Neural cell (in vitro differentiated cells): ENCODE measurements at regions not wholly inside any gene's neighbourhood (a gene's known extent, or its start where the extent isn't known, plus 50 kb on each side); places are given as distances from the start of the nearest gene placed in this dataset.

Source experiments
- EP300 ChIP-seq: fragments of 450-650 bp; conservative IDR thresholded peaks from 2 replicates; pipeline ENCODE4 v1.6.1; 2014; ENCODE audit warnings: antibody characterized with exemption, mild to moderate bottlenecking, moderate library complexity; ENCODE audit not compliant: poor library complexity, severe bottlenecking
- TF ChIP-seq, protein P1 (sequence below): IDR thresholded peaks from 2 replicates; pipeline ENCODE4 v1.6.1; 2012; ENCODE audit warnings: borderline replicate concordance
- TF ChIP-seq, protein P2 (sequence below): fragments of 450-650 bp; IDR thresholded peaks from 2 replicates; pipeline ENCODE4 v1.5.1; 2014; ENCODE audit warnings: antibody characterized with exemption, mild to moderate bottlenecking, moderate library complexity; ENCODE audit not compliant: poor library complexity, severe bottlenecking

DNA sequence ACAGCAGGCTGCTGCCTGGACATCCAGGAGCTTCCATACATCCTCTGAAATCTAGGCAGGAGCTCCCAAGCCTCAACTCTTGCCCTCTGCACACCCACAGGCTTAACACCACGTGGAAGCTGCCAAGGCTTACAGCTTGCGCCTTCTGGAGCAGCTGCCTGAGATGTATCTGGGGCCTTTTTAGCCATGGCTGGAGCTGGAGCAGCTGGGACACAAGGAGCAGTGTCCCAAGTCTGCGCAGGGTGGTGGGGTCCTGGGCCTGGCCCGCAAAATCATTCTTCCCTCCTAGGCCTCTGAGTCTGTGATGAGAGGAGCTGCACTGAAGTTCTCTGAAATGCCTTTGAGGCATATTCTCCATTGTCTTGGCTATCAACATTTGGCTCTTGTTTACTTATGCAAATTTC is 255.0 kb downstream of the DLL1 start:
- TF ChIP-seq EP300 = no peak
- TF ChIP-seq, protein P1, sequence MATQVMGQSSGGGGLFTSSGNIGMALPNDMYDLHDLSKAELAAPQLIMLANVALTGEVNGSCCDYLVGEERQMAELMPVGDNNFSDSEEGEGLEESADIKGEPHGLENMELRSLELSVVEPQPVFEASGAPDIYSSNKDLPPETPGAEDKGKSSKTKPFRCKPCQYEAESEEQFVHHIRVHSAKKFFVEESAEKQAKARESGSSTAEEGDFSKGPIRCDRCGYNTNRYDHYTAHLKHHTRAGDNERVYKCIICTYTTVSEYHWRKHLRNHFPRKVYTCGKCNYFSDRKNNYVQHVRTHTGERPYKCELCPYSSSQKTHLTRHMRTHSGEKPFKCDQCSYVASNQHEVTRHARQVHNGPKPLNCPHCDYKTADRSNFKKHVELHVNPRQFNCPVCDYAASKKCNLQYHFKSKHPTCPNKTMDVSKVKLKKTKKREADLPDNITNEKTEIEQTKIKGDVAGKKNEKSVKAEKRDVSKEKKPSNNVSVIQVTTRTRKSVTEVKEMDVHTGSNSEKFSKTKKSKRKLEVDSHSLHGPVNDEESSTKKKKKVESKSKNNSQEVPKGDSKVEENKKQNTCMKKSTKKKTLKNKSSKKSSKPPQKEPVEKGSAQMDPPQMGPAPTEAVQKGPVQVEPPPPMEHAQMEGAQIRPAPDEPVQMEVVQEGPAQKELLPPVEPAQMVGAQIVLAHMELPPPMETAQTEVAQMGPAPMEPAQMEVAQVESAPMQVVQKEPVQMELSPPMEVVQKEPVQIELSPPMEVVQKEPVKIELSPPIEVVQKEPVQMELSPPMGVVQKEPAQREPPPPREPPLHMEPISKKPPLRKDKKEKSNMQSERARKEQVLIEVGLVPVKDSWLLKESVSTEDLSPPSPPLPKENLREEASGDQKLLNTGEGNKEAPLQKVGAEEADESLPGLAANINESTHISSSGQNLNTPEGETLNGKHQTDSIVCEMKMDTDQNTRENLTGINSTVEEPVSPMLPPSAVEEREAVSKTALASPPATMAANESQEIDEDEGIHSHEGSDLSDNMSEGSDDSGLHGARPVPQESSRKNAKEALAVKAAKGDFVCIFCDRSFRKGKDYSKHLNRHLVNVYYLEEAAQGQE = no peak
- TF ChIP-seq, protein P2, sequence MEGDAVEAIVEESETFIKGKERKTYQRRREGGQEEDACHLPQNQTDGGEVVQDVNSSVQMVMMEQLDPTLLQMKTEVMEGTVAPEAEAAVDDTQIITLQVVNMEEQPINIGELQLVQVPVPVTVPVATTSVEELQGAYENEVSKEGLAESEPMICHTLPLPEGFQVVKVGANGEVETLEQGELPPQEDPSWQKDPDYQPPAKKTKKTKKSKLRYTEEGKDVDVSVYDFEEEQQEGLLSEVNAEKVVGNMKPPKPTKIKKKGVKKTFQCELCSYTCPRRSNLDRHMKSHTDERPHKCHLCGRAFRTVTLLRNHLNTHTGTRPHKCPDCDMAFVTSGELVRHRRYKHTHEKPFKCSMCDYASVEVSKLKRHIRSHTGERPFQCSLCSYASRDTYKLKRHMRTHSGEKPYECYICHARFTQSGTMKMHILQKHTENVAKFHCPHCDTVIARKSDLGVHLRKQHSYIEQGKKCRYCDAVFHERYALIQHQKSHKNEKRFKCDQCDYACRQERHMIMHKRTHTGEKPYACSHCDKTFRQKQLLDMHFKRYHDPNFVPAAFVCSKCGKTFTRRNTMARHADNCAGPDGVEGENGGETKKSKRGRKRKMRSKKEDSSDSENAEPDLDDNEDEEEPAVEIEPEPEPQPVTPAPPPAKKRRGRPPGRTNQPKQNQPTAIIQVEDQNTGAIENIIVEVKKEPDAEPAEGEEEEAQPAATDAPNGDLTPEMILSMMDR = no peak
